Osteoblast (primary cell): ENCODE measurements at regions not wholly inside any gene's neighbourhood (a gene's known extent, or its start where the extent isn't known, plus 50 kb on each side); places are given as distances from the start of the nearest gene placed in this dataset.

Experiments
- DNase-seq: peaks from one replicate; pipeline ENCODE4 v3.0.0; 2011; ENCODE audit warnings: low spot score, mixed read lengths; ENCODE audit not compliant: insufficient read length; ENCODE audit errors: missing footprints
- H2AFZ ChIP-seq: 2 replicates; pipeline ENCODE4 v1.6.0; 2011; ENCODE audit warnings: mild to moderate bottlenecking, low read length
- H3K27ac ChIP-seq: 2 replicates; pipeline ENCODE4 v1.5.1; 2011; ENCODE audit warnings: mild to moderate bottlenecking, low read depth, low read length, moderate library complexity
- H3K27me3 ChIP-seq: 2 replicates; pipeline ENCODE4 v1.6.0; 2012; ENCODE audit warnings: mild to moderate bottlenecking, control low read depth, inconsistent platforms, low read length, moderate library complexity; ENCODE audit not compliant: insufficient read depth
- H3K36me3 ChIP-seq: 2 replicates; pipeline ENCODE4 v1.5.1; 2011; ENCODE audit warnings: mild to moderate bottlenecking, low read length, control low read depth, moderate library complexity; ENCODE audit not compliant: insufficient read depth
- H3K4me1 ChIP-seq: 2 replicates; pipeline ENCODE4 v1.5.1; 2011; ENCODE audit warnings: mild to moderate bottlenecking, low read length, control low read depth, moderate library complexity; ENCODE audit not compliant: insufficient read depth
- H3K4me2 ChIP-seq: 2 replicates; pipeline ENCODE4 v1.6.0; 2011; ENCODE audit warnings: mild to moderate bottlenecking, low read length; ENCODE audit not compliant: insufficient read depth
- H3K4me3 ChIP-seq: fragments of 200-600 bp; sonication (generic); 3 replicates; pipeline ENCODE4 v1.5.1; 2012; ENCODE audit warnings: mild to moderate bottlenecking, low read length, inconsistent platforms; ENCODE audit not compliant: insufficient read depth
- H3K79me2 ChIP-seq: 2 replicates; pipeline ENCODE4 v1.6.0; 2012; ENCODE audit warnings: mild to moderate bottlenecking, low read length, control low read depth, inconsistent platforms; ENCODE audit not compliant: insufficient read depth
- H3K9me3 ChIP-seq: 2 replicates; pipeline ENCODE4 v1.5.1; 2011; ENCODE audit warnings: low read depth, low read length, control low read depth
- H4K20me1 ChIP-seq: 2 replicates; pipeline ENCODE4 v1.6.0; 2012; ENCODE audit warnings: mild to moderate bottlenecking, low read length, control low read depth; ENCODE audit not compliant: insufficient read depth
- TF ChIP-seq, protein P1 (sequence below): IDR thresholded peaks from 2 replicates; pipeline ENCODE4 v1.5.1; 2011; ENCODE audit warnings: mild to moderate bottlenecking, low read depth, low read length, moderate library complexity; ENCODE audit errors: extremely low read depth

- Histone ChIP-seq H3K27me3 (peaks cover 5% of the 10 kb centered on the region), H3K9me3 (no peaks in the 10 kb centered on the region), H3K36me3 (no peaks in the 10 kb centered on the region), H3K4me3 (no peak overlapping the region), H3K4me1 (no peaks in the 10 kb centered on the region), H3K27ac (no peak overlapping the region), H4K20me1 (no peaks in the 10 kb centered on the region), H2AFZ (no peak overlapping the region), H3K79me2 (no peaks in the 10 kb centered on the region), H3K4me2 (no peak overlapping the region)
- TF ChIP-seq, protein P1, sequence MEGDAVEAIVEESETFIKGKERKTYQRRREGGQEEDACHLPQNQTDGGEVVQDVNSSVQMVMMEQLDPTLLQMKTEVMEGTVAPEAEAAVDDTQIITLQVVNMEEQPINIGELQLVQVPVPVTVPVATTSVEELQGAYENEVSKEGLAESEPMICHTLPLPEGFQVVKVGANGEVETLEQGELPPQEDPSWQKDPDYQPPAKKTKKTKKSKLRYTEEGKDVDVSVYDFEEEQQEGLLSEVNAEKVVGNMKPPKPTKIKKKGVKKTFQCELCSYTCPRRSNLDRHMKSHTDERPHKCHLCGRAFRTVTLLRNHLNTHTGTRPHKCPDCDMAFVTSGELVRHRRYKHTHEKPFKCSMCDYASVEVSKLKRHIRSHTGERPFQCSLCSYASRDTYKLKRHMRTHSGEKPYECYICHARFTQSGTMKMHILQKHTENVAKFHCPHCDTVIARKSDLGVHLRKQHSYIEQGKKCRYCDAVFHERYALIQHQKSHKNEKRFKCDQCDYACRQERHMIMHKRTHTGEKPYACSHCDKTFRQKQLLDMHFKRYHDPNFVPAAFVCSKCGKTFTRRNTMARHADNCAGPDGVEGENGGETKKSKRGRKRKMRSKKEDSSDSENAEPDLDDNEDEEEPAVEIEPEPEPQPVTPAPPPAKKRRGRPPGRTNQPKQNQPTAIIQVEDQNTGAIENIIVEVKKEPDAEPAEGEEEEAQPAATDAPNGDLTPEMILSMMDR, result no peak
- peak; percentile 41 for DNase-seq
These were observed 66.5 kb downstream of the PLXNA1 start for GRCh38 chr3:127049393-127049792.

GRCh38 chr3:127050733-127051132 lies 67.8 kb downstream of the PLXNA1 start:
- DNase-seq, result peak; percentile 27
- no peaks in the 10 kb centered on the region for H3K9me3 ChIP-seq
- no peak overlapping the region for H3K27ac ChIP-seq
- H3K36me3 ChIP-seq, result no peaks in the 10 kb centered on the region
- H4K20me1 ChIP-seq, result no peaks in the 10 kb centered on the region
- no peak overlapping the region for H3K4me3 ChIP-seq
- H3K4me2 ChIP-seq, result no peak overlapping the region
- TF ChIP-seq, protein P1, result no peak
- H3K4me1 ChIP-seq, result no peaks in the 10 kb centered on the region
- H3K27me3 ChIP-seq, result peaks cover 2% of the 10 kb centered on the region
- H2AFZ ChIP-seq, result no peak overlapping the region
- H3K79me2 ChIP-seq, result no peaks in the 10 kb centered on the region

DNA sequence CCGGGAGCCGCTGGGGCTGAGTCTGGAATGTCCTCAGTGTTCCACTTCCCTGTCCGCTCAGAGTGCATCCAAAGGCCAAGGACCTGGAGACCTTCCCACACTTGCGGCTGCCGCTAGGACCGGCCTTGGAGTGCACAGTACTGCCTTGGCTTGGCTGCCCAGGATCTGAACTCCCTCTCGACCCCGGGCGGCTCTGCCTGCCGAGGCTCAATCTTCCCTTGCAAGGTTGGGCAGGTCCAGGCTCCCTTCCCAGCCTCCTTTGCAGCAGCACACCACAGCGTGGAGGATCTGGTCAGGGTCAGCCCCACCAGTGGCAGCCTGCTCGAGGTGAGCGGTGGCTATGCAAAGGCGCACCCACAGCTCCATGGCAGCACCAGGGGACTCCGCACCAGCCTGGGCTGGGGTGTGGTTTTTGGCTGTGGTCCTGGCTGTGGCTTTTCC lies 69.2 kb downstream of the PLXNA1 start:
- Histone ChIP-seq H3K27ac (no peak overlapping the region), H3K79me2 (no peaks in the 10 kb centered on the region), H3K4me1 (no peaks in the 10 kb centered on the region), H3K36me3 (no peaks in the 10 kb centered on the region), H2AFZ (no peak overlapping the region), H3K4me2 (no peak overlapping the region), H3K27me3 (peaks cover 2% of the 10 kb centered on the region), H4K20me1 (no peaks in the 10 kb centered on the region), H3K9me3 (peaks cover 4% of the 10 kb centered on the region), H3K4me3 (no peak overlapping the region)
- TF ChIP-seq, protein P1, result no peak
- peak; percentile 93 for DNase-seq

DNA sequence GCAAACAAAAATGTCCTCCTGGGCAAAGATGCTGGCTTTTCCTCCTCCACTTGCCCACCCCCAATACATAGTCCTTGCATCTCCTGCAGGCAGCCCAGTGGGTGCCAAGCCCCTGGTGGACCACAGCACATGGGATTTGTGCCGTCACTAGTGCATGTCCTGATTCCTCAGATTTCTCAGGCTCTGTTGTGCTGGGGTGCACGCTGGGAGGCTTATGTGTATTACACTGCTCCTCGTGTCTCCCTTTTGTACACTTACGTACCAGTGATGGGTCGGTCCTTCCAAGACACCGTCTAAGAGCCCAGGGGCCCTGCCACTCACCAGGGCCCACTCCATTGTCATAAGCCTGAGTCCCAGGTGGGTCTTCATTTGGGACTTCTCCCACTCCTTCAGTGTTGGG lies 70.1 kb downstream of the PLXNA1 start:
- peak; percentile 78 for DNase-seq
- no peak overlapping the region for H3K27ac ChIP-seq
- H3K79me2 ChIP-seq, result no peaks in the 10 kb centered on the region
- no peaks in the 10 kb centered on the region for H4K20me1 ChIP-seq
- no peaks in the 10 kb centered on the region for H3K4me1 ChIP-seq
- H3K36me3 ChIP-seq, result no peaks in the 10 kb centered on the region
- no peak overlapping the region for H3K4me2 ChIP-seq
- H3K9me3 ChIP-seq, result peaks cover 7% of the 10 kb centered on the region
- TF ChIP-seq, protein P1, result no peak
- no peak overlapping the region for H3K4me3 ChIP-seq
- H2AFZ ChIP-seq, result no peak overlapping the region
- peaks cover 7% of the 10 kb centered on the region for H3K27me3 ChIP-seq
